B cell (primary cell): ENCODE measurements at regions not wholly inside any gene's neighbourhood (a gene's known extent, or its start where the extent isn't known, plus 50 kb on each side); places are given as distances from the start of the nearest gene placed in this dataset.

ENCODE experiments used
- ATAC-seq: fragments of 200-7000 bp; cut with Tn5 transposase; one replicate; pipeline ENCODE4 v1.10.0; 2021; ENCODE audit warnings: low read depth, mild to moderate bottlenecking, moderate number of reproducible peaks, moderate library complexity
- CTCF ChIA-PET: fragments of 350-600 bp; sonication (Branson Sonifier 250); formaldehyde crosslinking; loops from one replicate; lab custom pipeline; 2021; ENCODE audit warnings: antibody characterized with exemption, inconsistent platforms; lab: Charles Lee
- POLR2A ChIA-PET: fragments of 350-600 bp; sonication (Branson Sonifier 250); formaldehyde crosslinking; loops from one replicate; lab custom pipeline; 2021; ENCODE audit warnings: antibody characterized with exemption; lab: Charles Lee
- DNase-seq: peaks from one replicate; pipeline ENCODE4 v3.0.0; 2013
- H2AFZ ChIP-seq: 2 replicates; pipeline ENCODE4 v1.6.1; 2012; ENCODE audit warnings: mild to moderate bottlenecking, low read depth, low read length; ENCODE audit not compliant: insufficient read depth, poor library complexity, severe bottlenecking
- H3K27ac ChIP-seq, 2 donors: 1 replicate in 1 of 2; 2 replicates in 1 of 2; pipeline ENCODE4 v1.5.1; 2012 to 2013; ENCODE audit warnings: low read length in 2 of 2, mild to moderate bottlenecking in 2 of 2, moderate library complexity in 1 of 2
- H3K27me3 ChIP-seq, 4 experiments: fragments of 200-600 bp in 1 of 4; sonication (generic) in 1 of 4; replicated peaks in 1 of 4; 1 replicate in 2 of 4; 2 replicates in 2 of 4; pipeline versions ENCODE4 v1.6.1 to v1.7.0; 2013 to 2016; ENCODE audit warnings: low read length in 3 of 4, mild to moderate bottlenecking in 2 of 4, mixed read lengths in 1 of 4, moderate library complexity in 1 of 4; ENCODE audit not compliant: insufficient read depth in 4 of 4, control insufficient read depth in 3 of 4; ENCODE audit errors: control extremely low read depth in 1 of 4
- H3K36me3 ChIP-seq, 2 experiments: replicated peaks in 1 of 2; 1 replicate in 1 of 2; 2 replicates in 1 of 2; pipeline versions ENCODE4 v1.6.1 to v1.7.1; 2013; ENCODE audit warnings: low read length in 1 of 2; ENCODE audit not compliant: insufficient read depth in 2 of 2, control insufficient read depth in 1 of 2; ENCODE audit errors: control extremely low read depth in 1 of 2, extremely low read depth in 1 of 2
- H3K4me1 ChIP-seq, 2 donors: fragments of 200-600 bp in 1 of 2; sonication (generic) in 1 of 2; 1 replicate in 1 of 2; 2 replicates in 1 of 2; pipeline versions ENCODE4 v1.5.1 to v1.6.1; 2013 to 2017; ENCODE audit warnings: low read length in 2 of 2; ENCODE audit not compliant: control insufficient read depth in 2 of 2, insufficient read depth in 2 of 2
- H3K4me2 ChIP-seq: replicated peaks from 2 replicates; pipeline ENCODE3; 2012; ENCODE audit warnings: mild to moderate bottlenecking, low read depth, low read length; ENCODE audit not compliant: poor library complexity, severe bottlenecking
- H3K4me3 ChIP-seq, 5 experiments: fragments of 200-600 bp in 1 of 5; sonication (generic) in 1 of 5; 1 replicate in 3 of 5; 2 replicates in 2 of 5; pipeline versions ENCODE4 v1.5.1 to v1.7.0; 2011 to 2016; ENCODE audit warnings: low read length in 4 of 5, mild to moderate bottlenecking in 4 of 5, low read depth in 2 of 5, control low read depth in 1 of 5, moderate library complexity in 1 of 5; ENCODE audit not compliant: insufficient read depth in 1 of 5; ENCODE audit errors: control extremely low read depth in 1 of 5, extremely low read depth in 1 of 5
- H3K79me2 ChIP-seq: fragments of 200-600 bp; sonication (generic); one replicate; pipeline ENCODE4 v1.6.0; 2016; ENCODE audit warnings: low read length; ENCODE audit not compliant: control insufficient read depth, insufficient read depth
- H3K9ac ChIP-seq: fragments of 200-600 bp; sonication (generic); 2 replicates; pipeline ENCODE4 v1.6.1; 2017; ENCODE audit warnings: mild to moderate bottlenecking, low read length, moderate library complexity
- H3K9me3 ChIP-seq, 3 donors: one replicate each; pipeline versions ENCODE4 v1.6.1 to v1.7.1; 2013; ENCODE audit warnings: low read length in 2 of 3; ENCODE audit not compliant: control insufficient read depth in 2 of 3, insufficient read depth in 1 of 3; ENCODE audit errors: control extremely low read depth in 1 of 3
- H4K20me1 ChIP-seq: 2 replicates; pipeline ENCODE4 v1.6.0; 2012; ENCODE audit warnings: mild to moderate bottlenecking, low read length; ENCODE audit not compliant: insufficient read depth, control insufficient read depth, poor library complexity, severe bottlenecking
- H3K27ac Mint-ChIP-seq: one replicate; pipeline ENCODE4 v1.8.0; 2021; ENCODE audit warnings: mixed read lengths
- H3K27me3 Mint-ChIP-seq: one replicate; pipeline ENCODE4 v1.8.0; 2021; ENCODE audit warnings: mixed read lengths
- H3K4me1 Mint-ChIP-seq: one replicate; pipeline ENCODE4 v1.8.0; 2021; ENCODE audit warnings: mixed read lengths
- H3K4me3 Mint-ChIP-seq: one replicate; pipeline ENCODE4 v1.8.0; 2021; ENCODE audit warnings: mixed read lengths
- H3K9me3 Mint-ChIP-seq: one replicate; pipeline ENCODE4 v1.8.0; 2022; ENCODE audit warnings: mixed read lengths; ENCODE audit not compliant: insufficient read depth
- CTCF ChIP-seq: fragments of 200-600 bp; IDR thresholded peaks from one replicate; pipeline ENCODE4 v1.8.0; 2022; ENCODE audit warnings: antibody characterized with exemption, mild to moderate bottlenecking
- EZH2 ChIP-seq: IDR thresholded peaks from 2 replicates; pipeline ENCODE4 v1.6.1; 2012; ENCODE audit warnings: borderline replicate concordance, low read depth, mild to moderate bottlenecking, moderate library complexity, low read length; ENCODE audit not compliant: insufficient read depth, poor library complexity, severe bottlenecking
- WGBS: methylation state at CpG from one replicate; pipeline ENCODE4 v1.1.5; 2013; ENCODE audit warnings: missing lambda C conversion rate; ENCODE audit not compliant: insufficient coverage; 5-methylcytosine and 5-hydroxymethylcytosine counted together
- intact Hi-C: fragments of 100-400 bp; cut with micrococcal nuclease; formaldehyde crosslinking; loops from one replicate; pipeline ENCODE4 v1.10.0; 2022

GRCh38 chr5:133806847-133807246 is 161.6 kb downstream of the C5orf15 start:
- Histone ChIP-seq H3K36me3 (no peaks in the 10 kb centered on the region), H3K4me2 (no peak overlapping the region), H3K27me3 (peaks cover 0 to 3% (median 0%) of the 10 kb centered on the region in 4 experiments), H4K20me1 (no peaks in the 10 kb centered on the region), H3K9me3 (no peaks in the 10 kb centered on the region), H3K27ac (no peak overlapping the region), H3K4me1 (no peaks in the 10 kb centered on the region), H3K9ac (no peak overlapping the region), H3K4me3 (no peak overlapping the region), H2AFZ (no peak overlapping the region), H3K79me2 (no peaks in the 10 kb centered on the region)
- ATAC-seq (no peak), DNase-seq (no peak)
- ChIA-PET CTCF (no interaction called here), POLR2A (no interaction called here)
- intact Hi-C loops, result no loop called here
- no peak overlapping the region for H3K27ac Mint-ChIP-seq
- peaks cover 17% of the 10 kb centered on the region for H3K27me3 Mint-ChIP-seq
- no peaks in the 10 kb centered on the region for H3K4me1 Mint-ChIP-seq
- 42% methylated on average over 2 of the region's 3 CpGs for WGBS
- TF ChIP-seq CTCF, result no peak
- no peak for TF ChIP-seq EZH2
- H3K9me3 Mint-ChIP-seq, result no peaks in the 10 kb centered on the region
- H3K4me3 Mint-ChIP-seq, result no peak overlapping the region

DNA sequence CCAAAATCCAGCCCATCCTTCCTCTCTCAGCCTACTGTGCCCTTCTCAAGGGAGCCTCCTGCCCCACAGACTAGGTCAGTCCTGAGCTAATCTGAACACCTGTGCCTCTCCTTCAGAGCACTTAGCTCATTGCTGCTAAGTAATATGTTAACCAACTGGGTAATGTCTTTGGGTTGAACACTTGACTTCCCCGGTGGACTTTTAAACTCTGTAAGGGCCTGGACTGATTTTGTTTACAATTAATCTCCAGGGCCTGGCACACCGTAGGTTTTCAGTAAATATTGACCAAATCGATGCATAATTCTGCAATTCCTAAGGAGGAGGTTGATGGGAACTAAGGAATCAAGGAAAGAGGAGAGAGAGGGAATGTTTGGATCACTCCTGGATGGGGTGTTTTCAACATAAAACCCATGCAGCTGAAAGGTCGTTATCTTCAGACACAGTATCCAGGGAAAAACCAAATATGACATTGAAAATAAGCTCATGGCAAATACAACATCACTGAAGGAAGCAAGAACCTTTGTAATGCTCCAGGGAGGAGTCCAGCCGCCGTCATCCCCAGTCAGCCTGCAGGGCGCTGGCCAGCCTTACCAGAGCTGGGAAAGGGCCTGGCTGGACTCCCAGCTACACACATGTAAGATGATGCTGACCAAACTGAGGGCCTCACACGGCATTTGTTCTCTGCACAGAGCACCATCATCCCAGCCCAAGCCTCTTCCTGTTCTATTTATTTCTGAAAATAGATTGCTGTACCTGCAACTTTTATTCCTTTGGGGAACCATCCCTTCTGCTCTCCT is 166.3 kb downstream of the C5orf15 start:
- Histone ChIP-seq H3K4me2 (no peak overlapping the region), H3K27me3 (no peaks in the 10 kb centered on the region), H3K9ac (no peak overlapping the region), H3K79me2 (no peaks in the 10 kb centered on the region), H3K9me3 (no peaks in the 10 kb centered on the region), H3K4me3 (no peak overlapping the region), H3K4me1 (no peaks in the 10 kb centered on the region), H3K27ac (no peak overlapping the region), H2AFZ (no peak overlapping the region), H4K20me1 (no peaks in the 10 kb centered on the region), H3K36me3 (no peaks in the 10 kb centered on the region)
- no peaks in the 10 kb centered on the region for H3K9me3 Mint-ChIP-seq
- no peak for ATAC-seq
- peaks cover 25% of the 10 kb centered on the region for H3K27me3 Mint-ChIP-seq
- no peak overlapping the region for H3K27ac Mint-ChIP-seq
- H3K4me1 Mint-ChIP-seq, result no peaks in the 10 kb centered on the region
- no peak for DNase-seq
- 85% methylated on average over 7 of the region's 8 CpGs for WGBS
- H3K4me3 Mint-ChIP-seq, result no peak overlapping the region
- POLR2A ChIA-PET, result no interaction called here
- intact Hi-C loops, result no loop called here
- CTCF ChIA-PET, result no interaction called here
- TF ChIP-seq EZH2, result no peak
- no peak for TF ChIP-seq CTCF
